IMR-90 (cell line): ENCODE measurements at regions not wholly inside any gene's neighbourhood (a gene's known extent, or its start where the extent isn't known, plus 50 kb on each side); places are given as distances from the start of the nearest gene placed in this dataset.

Experiments used
- ATAC-seq: fragments of 200-7000 bp; cut with Tn5 transposase; 2 replicates; pipeline ENCODE4 v1.9.1; 2020; ENCODE audit warnings: low read depth, mild to moderate bottlenecking, moderate library complexity
- BruUV-seq: library from RNA; stranded (reverse); fragments of 400-500 nt; replicated peaks from 2 replicates; lab custom pipeline; 2021; lab: Mats Ljungman, UMichigan
- CTCF ChIA-PET: fragments of 300-600 bp; formaldehyde crosslinking; extraction: SDS; loops from one replicate; lab custom pipeline; 2021; ENCODE audit warnings: antibody characterized with exemption; lab: Yijun Ruan, JAX
- POLR2A ChIA-PET: fragments of 300-600 bp; sonication (Branson Sonifier 250); formaldehyde crosslinking; loops from one replicate; lab custom pipeline; 2022; ENCODE audit warnings: antibody characterized with exemption; ENCODE audit not compliant: unreplicated experiment; lab: Charles Lee
- DNase-seq: peaks from one replicate; pipeline ENCODE4 v3.0.0; 2013
- H2AFZ ChIP-seq: replicated peaks from 2 replicates; pipeline ENCODE3; 2013; ENCODE audit warnings: low read length, mild to moderate bottlenecking; ENCODE audit not compliant: poor library complexity
- H2AK5ac ChIP-seq: 2 replicates; pipeline ENCODE4 v1.6.1; 2013; ENCODE audit warnings: low read depth, low read length, inconsistent platforms
- H2AK9ac ChIP-seq: replicated peaks from 2 replicates; pipeline ENCODE3; 2013; ENCODE audit warnings: mild to moderate bottlenecking, low read depth, low read length, moderate library complexity; ENCODE audit not compliant: poor library complexity
- H2BK120ac ChIP-seq: 2 replicates; pipeline ENCODE4 v1.6.1; 2013; ENCODE audit warnings: low read depth, low read length, inconsistent platforms
- H2BK15ac ChIP-seq: 3 replicates; pipeline ENCODE4 v1.6.1; 2013; ENCODE audit warnings: low read depth, low read length, inconsistent platforms
- H2BK20ac ChIP-seq: 2 replicates; pipeline ENCODE4 v1.6.1; 2013; ENCODE audit warnings: low read depth, mild to moderate bottlenecking, inconsistent platforms, low read length, moderate library complexity
- H2BK5ac ChIP-seq: 2 replicates; pipeline ENCODE4 v1.6.1; 2013; ENCODE audit warnings: mild to moderate bottlenecking, low read depth, low read length, inconsistent platforms; ENCODE audit not compliant: poor library complexity, severe bottlenecking
- H3K14ac ChIP-seq: replicated peaks from 2 replicates; pipeline ENCODE4 v1.6.1; 2013; ENCODE audit warnings: low read depth, low read length, inconsistent platforms
- H3K18ac ChIP-seq: 2 replicates; pipeline ENCODE4 v1.6.1; 2013; ENCODE audit warnings: low read depth, low read length, control low read depth
- H3K23ac ChIP-seq: 2 replicates; pipeline ENCODE4 v1.6.1; 2013; ENCODE audit warnings: low read depth, low read length, inconsistent platforms
- H3K27ac ChIP-seq: 2 replicates; pipeline ENCODE4 v1.5.1; 2013; ENCODE audit warnings: mild to moderate bottlenecking, control low read depth, low read length; ENCODE audit not compliant: insufficient read depth
- H3K27me3 ChIP-seq: 2 replicates; pipeline ENCODE4 v1.6.1; 2013; ENCODE audit warnings: low read length; ENCODE audit not compliant: control insufficient read depth, insufficient read depth
- H3K36me3 ChIP-seq: 2 replicates; pipeline ENCODE4 v1.6.1; 2013; ENCODE audit warnings: low read length, mixed read lengths; ENCODE audit not compliant: control insufficient read depth, insufficient read depth
- H3K4ac ChIP-seq: 2 replicates; pipeline ENCODE4 v1.6.1; 2013; ENCODE audit warnings: low read depth, low read length, inconsistent platforms
- H3K4me1 ChIP-seq: 2 replicates; pipeline ENCODE4 v1.6.1; 2013; ENCODE audit warnings: low read length, mixed read lengths; ENCODE audit not compliant: control insufficient read depth, insufficient read depth
- H3K4me2 ChIP-seq: 2 replicates; pipeline ENCODE4 v1.6.1; 2013; ENCODE audit warnings: low read depth, mild to moderate bottlenecking, control low read depth, low read length, moderate library complexity
- H3K4me3 ChIP-seq: 2 replicates; pipeline ENCODE4 v1.5.1; 2013; ENCODE audit warnings: low read depth, mild to moderate bottlenecking, control low read depth, low read length, moderate library complexity; ENCODE audit not compliant: insufficient read depth
- H3K56ac ChIP-seq: 2 replicates; pipeline ENCODE4 v1.6.1; 2013; ENCODE audit warnings: low read length, inconsistent platforms; ENCODE audit not compliant: insufficient read depth; ENCODE audit errors: extremely low read depth
- H3K79me1 ChIP-seq, 2 experiments: 2 replicates each; pipeline ENCODE4 v1.6.1; 2013; ENCODE audit warnings: low read length in 2 of 2, inconsistent platforms in 1 of 2, low read depth in 1 of 2
- H3K9ac ChIP-seq: 2 replicates; pipeline ENCODE4 v1.6.1; 2013; ENCODE audit warnings: low read depth, low read length, control low read depth
- H3K9me1 ChIP-seq: 2 replicates; pipeline ENCODE4 v1.6.1; 2013; ENCODE audit warnings: low read length, inconsistent platforms; ENCODE audit not compliant: insufficient read depth
- H3K9me3 ChIP-seq: 2 replicates; pipeline ENCODE4 v1.6.1; 2013; ENCODE audit warnings: low read length; ENCODE audit not compliant: control insufficient read depth, insufficient read depth
- H4K20me1 ChIP-seq: 2 replicates; pipeline ENCODE4 v1.6.1; 2013; ENCODE audit warnings: low read length, inconsistent platforms; ENCODE audit not compliant: insufficient read depth
- H4K5ac ChIP-seq: 2 replicates; pipeline ENCODE4 v1.6.1; 2013; ENCODE audit warnings: mild to moderate bottlenecking, low read depth, low read length, control low read depth
- H4K8ac ChIP-seq, 2 experiments: 2 replicates each; pipeline ENCODE4 v1.6.1; 2013; ENCODE audit warnings: low read depth in 2 of 2, low read length in 2 of 2, control low read depth in 1 of 2, inconsistent platforms in 1 of 2
- H4K91ac ChIP-seq: 2 replicates; pipeline ENCODE4 v1.6.1; 2013; ENCODE audit warnings: low read depth, low read length, inconsistent platforms; ENCODE audit not compliant: insufficient read depth
- BHLHE40 ChIP-seq: fragments of 150-350 bp; IDR thresholded peaks from 2 replicates; pipeline ENCODE4 v1.6.1; 2016; ENCODE audit warnings: mild to moderate bottlenecking, low read depth, low read length
- CEBPB ChIP-seq: IDR thresholded peaks from 2 replicates; pipeline ENCODE4 v1.6.1; 2012; ENCODE audit warnings: low read depth, low read length, improper control_type of control experiment
- CHD1 ChIP-seq: IDR thresholded peaks from 2 replicates; pipeline ENCODE4 v1.6.1; 2012; ENCODE audit warnings: low read depth, low read length, improper control_type of control experiment
- FOS ChIP-seq: fragments of 150-350 bp; IDR thresholded peaks from 2 replicates; pipeline ENCODE4 v1.6.1; 2016; ENCODE audit warnings: low read depth, low read length
- MAFK ChIP-seq: IDR thresholded peaks from 2 replicates; pipeline ENCODE4 v1.6.1; 2012; ENCODE audit warnings: low read depth, low read length, improper control_type of control experiment
- MAZ ChIP-seq: IDR thresholded peaks from 2 replicates; pipeline ENCODE4 v1.6.1; 2012; ENCODE audit warnings: low read depth, mild to moderate bottlenecking, low read length, improper control_type of control experiment, moderate library complexity, borderline replicate concordance
- MXI1 ChIP-seq: IDR thresholded peaks from 2 replicates; pipeline ENCODE4 v1.6.1; 2012; ENCODE audit warnings: low read depth, mild to moderate bottlenecking, low read length, moderate library complexity, borderline replicate concordance
- NFE2L2 ChIP-seq: fragments of 150-350 bp; IDR thresholded peaks from 2 replicates; pipeline ENCODE4 v1.6.1; 2016; ENCODE audit warnings: low read depth, mild to moderate bottlenecking, low read length
- POLR2A ChIP-seq: IDR thresholded peaks from 2 replicates; pipeline ENCODE4 v1.6.1; 2012; ENCODE audit warnings: mild to moderate bottlenecking, low read depth, low read length
- RAD21 ChIP-seq: IDR thresholded peaks from 2 replicates; pipeline ENCODE4 v1.6.1; 2012; ENCODE audit warnings: low read length, improper control_type of control experiment
- RCOR1 ChIP-seq: IDR thresholded peaks from 2 replicates; pipeline ENCODE4 v1.6.1; 2012; ENCODE audit warnings: mild to moderate bottlenecking, low read length, improper control_type of control experiment; ENCODE audit not compliant: insufficient replicate concordance
- RFX5 ChIP-seq: IDR thresholded peaks from 2 replicates; pipeline ENCODE4 v1.8.0; 2012; ENCODE audit warnings: low read depth, mild to moderate bottlenecking, low read length, moderate library complexity
- SMC3 ChIP-seq: fragments of 150-350 bp; IDR thresholded peaks from 2 replicates; pipeline ENCODE4 v1.6.1; 2016; ENCODE audit warnings: low read depth, mild to moderate bottlenecking, antibody characterized with exemption, low read length, moderate library complexity
- WGBS, 2 experiments: methylation state at CpG; one replicate each; pipeline versions ENCODE4 v1.1.5 to v1.1.7; 2013; ENCODE audit warnings: missing lambda C conversion rate in 2 of 2; ENCODE audit not compliant: insufficient read length in 1 of 2; ENCODE audit errors: extremely low coverage in 2 of 2; 5-methylcytosine and 5-hydroxymethylcytosine counted together
- dilution Hi-C: fragments of 300-500 bp; cut with HindIII; formaldehyde crosslinking; loops from one replicate; pipeline ENCODE4 v1.14.3; 2018; ENCODE audit warnings: low sequenced_read_pairs; ENCODE audit not compliant: unreplicated experiment
- in situ Hi-C: fragments of 300-500 bp; cut with MboI; formaldehyde crosslinking; loops from 3 replicates; pipeline ENCODE4 v1.14.3; 2019; ENCODE audit warnings: low sequenced_read_pairs, inconsistent platforms, mixed read lengths
- intact Hi-C: fragments of 100-400 bp; cut with micrococcal nuclease; formaldehyde crosslinking; loops from 2 replicates; pipeline ENCODE4 v1.10.0; 2022
- TF ChIP-seq, protein P1 (sequence below): fragments of 150-350 bp; IDR thresholded peaks from 2 replicates; pipeline ENCODE4 v1.6.1; 2016; ENCODE audit warnings: low read depth, mild to moderate bottlenecking, low read length, moderate library complexity, borderline replicate concordance
- TF ChIP-seq, protein P2 (sequence below): fragments of 150-350 bp; IDR thresholded peaks from 2 replicates; pipeline ENCODE4 v1.6.1; 2017; ENCODE audit warnings: mild to moderate bottlenecking, antibody characterized with exemption, low read length, low read depth
- TF ChIP-seq, protein P3 (sequence below): conservative IDR thresholded peaks from 2 replicates; pipeline ENCODE4 v1.5.1; 2012; ENCODE audit warnings: mild to moderate bottlenecking, low read depth, low read length, improper control_type of control experiment

GRCh38 chrX:138519296-138519695 lies 192.2 kb downstream of the FGF13 start:
- Histone ChIP-seq H3K9me1 (no peaks in the 10 kb centered on the region), H3K56ac (no peak overlapping the region), H2AK5ac (no peak overlapping the region), H3K4ac (no peak overlapping the region), H3K18ac (no peak overlapping the region), H3K9ac (no peak overlapping the region), H3K79me1 (no peaks in the 10 kb centered on the region), H4K20me1 (no peaks in the 10 kb centered on the region), H2BK120ac (no peak overlapping the region), H3K4me2 (no peak overlapping the region), H3K23ac (no peak overlapping the region), H3K27me3 (no peaks in the 10 kb centered on the region), H4K5ac (no peak overlapping the region), H3K4me1 (no peaks in the 10 kb centered on the region), H3K36me3 (no peaks in the 10 kb centered on the region), H2BK5ac (no peak overlapping the region), H3K14ac (no peak overlapping the region), H2BK15ac (no peak overlapping the region), H4K8ac (no peak overlapping the region), H4K91ac (no peak overlapping the region), H2AK9ac (no peak overlapping the region), H3K27ac (no peak overlapping the region), H2BK20ac (no peak overlapping the region), H3K4me3 (no peak overlapping the region), H2AFZ (no peak overlapping the region), H3K9me3 (no peaks in the 10 kb centered on the region)
- BruUV-seq = no TSS peak
- ChIA-PET CTCF (no interaction called here), POLR2A (no interaction called here)
- ATAC-seq (no peak), DNase-seq (no peak)
- 40% methylated on average over 1 of the region's 2 CpGs; no CpG with 5 or more reads in 1 of the 2 experiments for WGBS, 2 experiments
- dilution Hi-C loops = no loop called here
- intact Hi-C loops = no loop called here
- TF ChIP-seq, protein P1, sequence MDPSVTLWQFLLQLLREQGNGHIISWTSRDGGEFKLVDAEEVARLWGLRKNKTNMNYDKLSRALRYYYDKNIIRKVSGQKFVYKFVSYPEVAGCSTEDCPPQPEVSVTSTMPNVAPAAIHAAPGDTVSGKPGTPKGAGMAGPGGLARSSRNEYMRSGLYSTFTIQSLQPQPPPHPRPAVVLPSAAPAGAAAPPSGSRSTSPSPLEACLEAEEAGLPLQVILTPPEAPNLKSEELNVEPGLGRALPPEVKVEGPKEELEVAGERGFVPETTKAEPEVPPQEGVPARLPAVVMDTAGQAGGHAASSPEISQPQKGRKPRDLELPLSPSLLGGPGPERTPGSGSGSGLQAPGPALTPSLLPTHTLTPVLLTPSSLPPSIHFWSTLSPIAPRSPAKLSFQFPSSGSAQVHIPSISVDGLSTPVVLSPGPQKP = no peak
- no peak for TF ChIP-seq CHD1
- TF ChIP-seq CEBPB = no peak
- TF ChIP-seq RAD21 = no peak
- TF ChIP-seq MAZ = no peak
- TF ChIP-seq BHLHE40 = no peak
- no peak for TF ChIP-seq MAFK
- no peak for TF ChIP-seq RFX5
- TF ChIP-seq MXI1 = no peak
- TF ChIP-seq, protein P2, sequence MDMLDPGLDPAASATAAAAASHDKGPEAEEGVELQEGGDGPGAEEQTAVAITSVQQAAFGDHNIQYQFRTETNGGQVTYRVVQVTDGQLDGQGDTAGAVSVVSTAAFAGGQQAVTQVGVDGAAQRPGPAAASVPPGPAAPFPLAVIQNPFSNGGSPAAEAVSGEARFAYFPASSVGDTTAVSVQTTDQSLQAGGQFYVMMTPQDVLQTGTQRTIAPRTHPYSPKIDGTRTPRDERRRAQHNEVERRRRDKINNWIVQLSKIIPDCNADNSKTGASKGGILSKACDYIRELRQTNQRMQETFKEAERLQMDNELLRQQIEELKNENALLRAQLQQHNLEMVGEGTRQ = no peak
- no peak for TF ChIP-seq FOS
- no peak for TF ChIP-seq NFE2L2
- no peak for TF ChIP-seq POLR2A
- TF ChIP-seq, protein P3, sequence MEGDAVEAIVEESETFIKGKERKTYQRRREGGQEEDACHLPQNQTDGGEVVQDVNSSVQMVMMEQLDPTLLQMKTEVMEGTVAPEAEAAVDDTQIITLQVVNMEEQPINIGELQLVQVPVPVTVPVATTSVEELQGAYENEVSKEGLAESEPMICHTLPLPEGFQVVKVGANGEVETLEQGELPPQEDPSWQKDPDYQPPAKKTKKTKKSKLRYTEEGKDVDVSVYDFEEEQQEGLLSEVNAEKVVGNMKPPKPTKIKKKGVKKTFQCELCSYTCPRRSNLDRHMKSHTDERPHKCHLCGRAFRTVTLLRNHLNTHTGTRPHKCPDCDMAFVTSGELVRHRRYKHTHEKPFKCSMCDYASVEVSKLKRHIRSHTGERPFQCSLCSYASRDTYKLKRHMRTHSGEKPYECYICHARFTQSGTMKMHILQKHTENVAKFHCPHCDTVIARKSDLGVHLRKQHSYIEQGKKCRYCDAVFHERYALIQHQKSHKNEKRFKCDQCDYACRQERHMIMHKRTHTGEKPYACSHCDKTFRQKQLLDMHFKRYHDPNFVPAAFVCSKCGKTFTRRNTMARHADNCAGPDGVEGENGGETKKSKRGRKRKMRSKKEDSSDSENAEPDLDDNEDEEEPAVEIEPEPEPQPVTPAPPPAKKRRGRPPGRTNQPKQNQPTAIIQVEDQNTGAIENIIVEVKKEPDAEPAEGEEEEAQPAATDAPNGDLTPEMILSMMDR = no peak
- no peak for TF ChIP-seq SMC3
- no peak for TF ChIP-seq RCOR1
- in situ Hi-C loops = no loop called here
